DND-41 (cell line): ENCODE measurements at regions not wholly inside any gene's neighbourhood (a gene's known extent, or its start where the extent isn't known, plus 50 kb on each side); places are given as distances from the start of the nearest gene placed in this dataset.

Source experiments
- ATAC-seq: fragments of 200-7000 bp; cut with Tn5 transposase; 3 replicates; pipeline ENCODE4 v1.9.1; 2021; ENCODE audit warnings: low read depth; ENCODE audit not compliant: insufficient read depth
- DNase-seq: peaks from one replicate; pipeline ENCODE4 v3.0.0-alpha.2; 2020
- H2AFZ ChIP-seq: 2 replicates; pipeline ENCODE4 v1.6.0; 2012; ENCODE audit warnings: low read depth, low read length
- H3K27ac ChIP-seq: 2 replicates; pipeline ENCODE4 v1.5.1; 2012; ENCODE audit warnings: low read length, inconsistent platforms
- H3K27me3 ChIP-seq: fragments of 200-600 bp; sonication (generic); 2 replicates; pipeline ENCODE4 v1.6.0; 2012; ENCODE audit warnings: low read length, mild to moderate bottlenecking, inconsistent platforms; ENCODE audit not compliant: insufficient read depth, poor library complexity
- H3K36me3 ChIP-seq: 2 replicates; pipeline ENCODE4 v1.5.1; 2012; ENCODE audit warnings: low read length, inconsistent platforms; ENCODE audit not compliant: insufficient read depth
- H3K4me1 ChIP-seq: 2 replicates; pipeline ENCODE4 v1.5.1; 2012; ENCODE audit warnings: mild to moderate bottlenecking, low read length; ENCODE audit not compliant: insufficient read depth
- H3K4me2 ChIP-seq: 2 replicates; pipeline ENCODE4 v1.6.0; 2012; ENCODE audit warnings: mild to moderate bottlenecking, moderate library complexity, low read length, inconsistent platforms; ENCODE audit not compliant: insufficient read depth
- H3K4me3 ChIP-seq, 2 experiments: fragments of 200-600 bp in 1 of 2; shearing (Covaris generic) in 1 of 2; 2 replicates each; pipeline ENCODE4 v1.5.1; 2012 to 2016; ENCODE audit warnings: inconsistent platforms in 2 of 2, low read length in 2 of 2, mild to moderate bottlenecking in 2 of 2, low read depth in 1 of 2, moderate library complexity in 1 of 2
- H3K79me2 ChIP-seq: 2 replicates; pipeline ENCODE4 v1.6.0; 2012; ENCODE audit warnings: low read length, inconsistent platforms; ENCODE audit not compliant: insufficient read depth
- H3K9ac ChIP-seq: 2 replicates; pipeline ENCODE4 v1.6.0; 2012; ENCODE audit warnings: low read depth, mild to moderate bottlenecking, inconsistent platforms, low read length, moderate library complexity
- H3K9me3 ChIP-seq: 2 replicates; pipeline ENCODE4 v1.5.1; 2012; ENCODE audit warnings: low read length, moderate library complexity, mild to moderate bottlenecking, inconsistent platforms; ENCODE audit not compliant: insufficient read depth, severe bottlenecking
- H4K20me1 ChIP-seq: 2 replicates; pipeline ENCODE4 v1.6.0; 2012; ENCODE audit warnings: low read length; ENCODE audit not compliant: insufficient read depth
- CTCF ChIP-seq: IDR thresholded peaks from 2 replicates; pipeline ENCODE4 v1.5.1; 2012; ENCODE audit warnings: borderline replicate concordance, low read length, moderate library complexity, mild to moderate bottlenecking; ENCODE audit not compliant: poor library complexity, severe bottlenecking; ENCODE audit errors: extremely low read depth
- EZH2 ChIP-seq: IDR thresholded peaks from 3 replicates; pipeline ENCODE4 v1.6.1; 2012; ENCODE audit warnings: borderline replicate concordance, low read depth, mild to moderate bottlenecking, moderate library complexity, low read length, inconsistent platforms; ENCODE audit not compliant: severe bottlenecking

DNA sequence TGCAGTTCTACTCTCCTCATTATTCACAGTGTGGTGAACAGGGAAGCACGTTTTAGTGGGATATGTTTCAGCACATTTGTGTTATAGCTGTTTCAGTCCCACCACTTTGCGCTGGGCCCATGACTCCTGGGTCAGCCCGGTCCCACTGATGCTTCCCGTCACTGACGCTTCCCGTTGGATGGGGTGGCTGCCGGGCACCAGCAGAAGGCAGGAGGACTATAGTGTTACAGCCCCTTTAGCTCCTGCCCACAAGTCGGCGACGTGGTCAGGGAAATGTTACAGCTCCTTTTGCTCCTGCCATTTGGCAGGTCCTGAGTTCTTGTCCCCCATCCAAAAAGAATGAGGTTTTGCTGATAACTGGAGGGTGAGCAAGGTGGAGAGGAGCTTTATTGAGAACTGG, 732.2 kb downstream of the NR4A2 start:
- Histone ChIP-seq H3K9me3 (no peaks in the 10 kb centered on the region), H3K4me1 (no peaks in the 10 kb centered on the region), H3K4me3 (no peak overlapping the region), H3K27me3 (no peaks in the 10 kb centered on the region), H2AFZ (no peak overlapping the region), H3K36me3 (no peaks in the 10 kb centered on the region), H3K27ac (no peak overlapping the region), H3K79me2 (no peaks in the 10 kb centered on the region), H3K4me2 (no peak overlapping the region), H4K20me1 (no peaks in the 10 kb centered on the region), H3K9ac (no peak overlapping the region)
- DNase-seq (no peak), ATAC-seq (no peak)
- TF ChIP-seq EZH2 (no peak), CTCF (no peak)

DNA sequence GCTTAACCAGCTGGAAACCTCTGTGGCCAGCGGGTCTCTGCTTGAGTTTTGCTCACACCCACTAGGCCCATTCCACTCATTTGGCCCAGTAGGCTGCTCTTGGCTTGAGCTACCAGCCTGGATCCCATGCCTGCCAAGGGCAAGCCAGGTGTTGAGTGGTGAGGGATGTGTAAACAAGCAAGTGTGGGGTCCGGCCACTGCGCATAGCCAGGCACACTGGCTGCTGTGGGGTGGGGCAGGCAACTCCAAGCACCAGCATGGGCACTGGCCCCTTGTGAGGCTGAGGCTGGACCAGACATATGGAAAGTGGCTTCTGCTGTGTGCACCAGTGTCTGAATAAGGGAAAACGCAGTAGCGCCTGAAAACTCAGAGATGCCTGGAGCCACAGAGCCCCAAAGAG, 732.7 kb downstream of the NR4A2 start:
- no peak overlapping the region for H3K4me2 ChIP-seq
- no peak overlapping the region for H2AFZ ChIP-seq
- DNase-seq (no peak), ATAC-seq (no peak)
- no peaks in the 10 kb centered on the region for H3K4me1 ChIP-seq
- H3K27me3 ChIP-seq, result no peaks in the 10 kb centered on the region
- H3K9ac ChIP-seq, result no peak overlapping the region
- TF ChIP-seq CTCF (no peak), EZH2 (no peak)
- no peaks in the 10 kb centered on the region for H3K36me3 ChIP-seq
- H3K79me2 ChIP-seq, result no peaks in the 10 kb centered on the region
- no peak overlapping the region for H3K27ac ChIP-seq
- H4K20me1 ChIP-seq, result no peaks in the 10 kb centered on the region
- H3K9me3 ChIP-seq, result no peaks in the 10 kb centered on the region
- H3K4me3 ChIP-seq, result no peak overlapping the region

DNA sequence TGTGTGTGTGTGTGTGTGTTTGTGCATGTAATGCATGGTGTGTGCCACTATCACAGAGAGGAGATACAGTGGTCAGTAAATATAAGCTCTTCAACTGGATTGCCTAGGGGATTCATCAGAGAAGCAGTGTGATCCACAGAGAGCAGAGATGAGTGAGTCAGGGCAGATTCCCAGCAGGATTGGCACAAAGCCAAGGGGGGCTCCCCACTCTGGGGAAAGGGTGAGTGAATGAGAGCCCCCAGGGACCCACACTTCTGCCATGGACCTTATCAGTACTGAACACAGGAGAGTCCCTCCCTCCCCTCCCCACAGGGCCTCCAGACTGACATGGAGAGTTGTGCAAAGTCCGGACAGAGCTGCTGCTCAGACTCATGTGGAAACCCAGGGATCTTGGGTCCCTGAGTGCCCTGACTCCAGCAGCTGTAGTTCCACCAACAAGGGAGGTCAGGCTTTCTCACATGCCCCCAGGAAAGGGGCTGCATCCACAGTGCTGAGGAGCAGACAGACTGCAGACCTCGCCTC, 748.8 kb downstream of the NR4A2 start:
- ATAC-seq, result no peak
- H3K79me2 ChIP-seq, result no peaks in the 10 kb centered on the region
- H4K20me1 ChIP-seq, result no peaks in the 10 kb centered on the region
- no peak for DNase-seq
- no peaks in the 10 kb centered on the region for H3K4me1 ChIP-seq
- H3K9ac ChIP-seq, result no peak overlapping the region
- no peak for TF ChIP-seq EZH2
- no peak for TF ChIP-seq CTCF
- no peaks in the 10 kb centered on the region for H3K36me3 ChIP-seq
- H3K4me3 ChIP-seq, result no peak overlapping the region
- no peak overlapping the region for H3K27ac ChIP-seq
- no peaks in the 10 kb centered on the region for H3K27me3 ChIP-seq
- H3K9me3 ChIP-seq, result no peaks in the 10 kb centered on the region
- H3K4me2 ChIP-seq, result no peak overlapping the region
- no peak overlapping the region for H2AFZ ChIP-seq

DNA sequence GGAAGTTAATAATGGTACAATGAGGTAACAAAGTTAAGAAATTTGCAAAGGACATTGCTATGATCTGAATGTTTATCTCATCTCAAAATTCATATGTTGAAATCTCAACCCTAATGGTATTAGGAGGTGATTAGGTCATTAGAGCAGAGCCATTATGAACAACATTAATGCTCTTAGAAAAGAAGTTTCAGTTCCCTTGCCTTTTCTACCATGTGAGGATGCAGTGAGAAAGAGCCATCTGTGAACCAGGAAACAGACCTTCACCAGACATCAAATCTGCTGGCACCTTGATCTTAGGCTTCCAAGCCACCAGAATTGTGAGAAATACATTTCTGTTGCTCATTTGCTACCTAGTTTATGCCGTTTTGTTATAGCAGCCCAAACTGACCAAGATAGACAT, 757.6 kb downstream of the NR4A2 start:
- no peaks in the 10 kb centered on the region for H3K79me2 ChIP-seq
- H3K27ac ChIP-seq, result no peak overlapping the region
- no peak overlapping the region for H3K4me2 ChIP-seq
- TF ChIP-seq CTCF (no peak), EZH2 (no peak)
- H3K9me3 ChIP-seq, result no peaks in the 10 kb centered on the region
- H3K9ac ChIP-seq, result no peak overlapping the region
- no peaks in the 10 kb centered on the region for H3K36me3 ChIP-seq
- no peaks in the 10 kb centered on the region for H4K20me1 ChIP-seq
- no peaks in the 10 kb centered on the region for H3K27me3 ChIP-seq
- H3K4me1 ChIP-seq, result no peaks in the 10 kb centered on the region
- no peak overlapping the region for H2AFZ ChIP-seq
- no peak overlapping the region for H3K4me3 ChIP-seq
- DNase-seq (no peak), ATAC-seq (no peak)
